Mesenchymal stem cell (in vitro differentiated cells and primary cell): ENCODE measurements at regions not wholly inside any gene's neighbourhood (a gene's known extent, or its start where the extent isn't known, plus 50 kb on each side); places are given as distances from the start of the nearest gene placed in this dataset.

Experiments
- DNase-seq: peaks from one replicate; pipeline ENCODE4 v3.0.0-alpha.2; 2013
- H2AFZ ChIP-seq: one replicate; pipeline ENCODE4 v1.6.1; 2013; ENCODE audit warnings: low read depth, mild to moderate bottlenecking, control low read depth, inconsistent platforms, low read length, moderate library complexity
- H2AK5ac ChIP-seq: 2 replicates; pipeline ENCODE4 v1.6.1; 2013; ENCODE audit warnings: low read length, moderate library complexity, mild to moderate bottlenecking, inconsistent platforms; ENCODE audit not compliant: severe bottlenecking
- H2BK120ac ChIP-seq: one replicate; pipeline ENCODE4 v1.6.1; 2013; ENCODE audit warnings: low read depth, mild to moderate bottlenecking, inconsistent platforms, low read length, moderate library complexity
- H2BK12ac ChIP-seq, 2 experiments: one replicate each; pipeline ENCODE4 v1.6.1; 2013; ENCODE audit warnings: inconsistent platforms in 2 of 2, low read length in 2 of 2, mild to moderate bottlenecking in 2 of 2, moderate library complexity in 2 of 2, control low read depth in 1 of 2
- H2BK15ac ChIP-seq: one replicate; pipeline ENCODE4 v1.6.1; 2013; ENCODE audit warnings: mild to moderate bottlenecking, low read depth, inconsistent platforms; ENCODE audit not compliant: poor library complexity, severe bottlenecking
- H2BK5ac ChIP-seq: 2 replicates; pipeline ENCODE4 v1.6.1; 2013; ENCODE audit warnings: low read depth, mild to moderate bottlenecking, low read length, control low read depth, inconsistent platforms; ENCODE audit not compliant: poor library complexity, severe bottlenecking
- H3K14ac ChIP-seq, 2 experiments: one replicate each; pipeline ENCODE4 v1.6.1; 2013; ENCODE audit warnings: inconsistent platforms in 2 of 2, low read length in 2 of 2, control low read depth in 1 of 2, mild to moderate bottlenecking in 1 of 2, moderate library complexity in 1 of 2
- H3K18ac ChIP-seq, 2 experiments: one replicate each; pipeline ENCODE4 v1.6.1; 2013; ENCODE audit warnings: inconsistent platforms in 2 of 2, low read length in 2 of 2, control low read depth in 1 of 2, low read depth in 1 of 2, mild to moderate bottlenecking in 1 of 2
- H3K23ac ChIP-seq, 2 experiments: one replicate each; pipeline ENCODE4 v1.6.1; 2013; ENCODE audit warnings: inconsistent platforms in 2 of 2, low read length in 2 of 2, mild to moderate bottlenecking in 2 of 2, moderate library complexity in 2 of 2, control low read depth in 1 of 2
- H3K27ac ChIP-seq: 2 replicates; pipeline ENCODE4 v1.5.1; 2013; ENCODE audit warnings: mild to moderate bottlenecking, moderate library complexity, low read length, control low read depth, inconsistent platforms; ENCODE audit not compliant: poor library complexity, severe bottlenecking
- H3K27me3 ChIP-seq, 2 experiments: 2 replicates each; pipeline versions ENCODE4 v1.6.1 to v1.7.0; 2013; ENCODE audit warnings: low read length in 2 of 2, mild to moderate bottlenecking in 2 of 2, moderate library complexity in 2 of 2, control low read depth in 1 of 2, inconsistent platforms in 1 of 2; ENCODE audit not compliant: control insufficient read depth in 1 of 2, insufficient read depth in 1 of 2
- H3K36me3 ChIP-seq, 2 experiments: 2 replicates each; pipeline versions ENCODE4 v1.6.1 to v1.7.0; 2013; ENCODE audit warnings: low read length in 2 of 2, control low read depth in 1 of 2, inconsistent platforms in 1 of 2, low read depth in 1 of 2, mild to moderate bottlenecking in 1 of 2; ENCODE audit not compliant: insufficient read depth in 2 of 2, control insufficient read depth in 1 of 2
- H3K4ac ChIP-seq, 2 experiments: one replicate each; pipeline ENCODE4 v1.6.1; 2013; ENCODE audit warnings: inconsistent platforms in 2 of 2, low read length in 2 of 2, mild to moderate bottlenecking in 2 of 2, moderate library complexity in 2 of 2, control low read depth in 1 of 2, low read depth in 1 of 2
- H3K4me1 ChIP-seq: 2 replicates; pipeline ENCODE4 v1.6.1; 2013; ENCODE audit warnings: low read depth, low read length, control low read depth; ENCODE audit not compliant: control insufficient read depth, insufficient read depth
- H3K4me2 ChIP-seq: 2 replicates; pipeline ENCODE4 v1.6.1; 2013; ENCODE audit warnings: low read length, mild to moderate bottlenecking, inconsistent platforms; ENCODE audit not compliant: poor library complexity, severe bottlenecking
- H3K4me3 ChIP-seq, 2 experiments: 2 replicates each; pipeline versions ENCODE4 v1.5.1 to v1.7.0; 2013; ENCODE audit warnings: low read length in 2 of 2, mild to moderate bottlenecking in 2 of 2, control low read depth in 1 of 2, low read depth in 1 of 2; ENCODE audit not compliant: insufficient read depth in 1 of 2
- H3K79me1 ChIP-seq: replicated peaks from 2 replicates; pipeline ENCODE4 v1.6.1; 2013; ENCODE audit warnings: mild to moderate bottlenecking, control low read depth, low read length, inconsistent platforms; ENCODE audit not compliant: poor library complexity, severe bottlenecking
- H3K9ac ChIP-seq: 2 replicates; pipeline ENCODE4 v1.7.0; 2013; ENCODE audit warnings: mild to moderate bottlenecking, low read length, moderate library complexity
- H3K9me3 ChIP-seq: 2 replicates; pipeline ENCODE4 v1.7.0; 2013; ENCODE audit warnings: mild to moderate bottlenecking, low read length; ENCODE audit not compliant: control insufficient read depth
- H4K8ac ChIP-seq: one replicate; pipeline ENCODE4 v1.6.1; 2013; ENCODE audit warnings: inconsistent platforms, mild to moderate bottlenecking, low read length, moderate library complexity
- H4K91ac ChIP-seq: one replicate; pipeline ENCODE4 v1.6.1; 2013; ENCODE audit warnings: mild to moderate bottlenecking, low read length, inconsistent platforms
- WGBS: methylation state at CpG from one replicate; pipeline ENCODE4 v1.1.7; 2013; ENCODE audit warnings: mixed read lengths; 5-methylcytosine and 5-hydroxymethylcytosine counted together

DNA sequence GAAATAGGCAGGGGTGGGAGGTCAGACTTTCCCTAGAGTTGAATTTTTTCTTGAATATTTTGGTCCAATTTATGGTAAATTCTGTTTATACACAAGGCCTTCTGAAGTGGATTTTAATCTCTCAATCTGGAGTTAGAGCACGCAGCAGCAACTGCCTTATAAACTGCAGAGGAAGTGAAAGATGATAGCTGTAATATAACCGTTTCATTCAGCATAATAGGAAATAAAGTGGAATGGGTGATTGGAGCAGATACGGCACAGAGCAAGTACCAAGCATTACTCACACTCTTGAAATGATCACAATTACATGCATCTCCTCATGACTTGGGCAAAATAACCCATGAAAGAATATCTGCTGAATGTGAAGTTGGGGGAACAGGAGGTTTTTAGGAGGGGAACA, 106.8 kb downstream of the ARRDC4 start:
- no peaks in the 10 kb centered on the region for H3K79me1 ChIP-seq
- no peaks in the 10 kb centered on the region for H3K4me1 ChIP-seq
- no peak overlapping the region for H3K18ac ChIP-seq
- H2BK12ac ChIP-seq = no peak overlapping the region
- no peak overlapping the region for H3K27ac ChIP-seq
- 80% methylated on average over 1 of the region's 3 CpGs for WGBS
- peaks cover 6% of the 10 kb centered on the region for H3K9me3 ChIP-seq
- no peaks in the 10 kb centered on the region for H3K27me3 ChIP-seq
- H2AFZ ChIP-seq = no peak overlapping the region
- H2BK5ac ChIP-seq = no peak overlapping the region
- no peak overlapping the region for H3K4me2 ChIP-seq
- H3K23ac ChIP-seq = no peak overlapping the region
- H2AK5ac ChIP-seq = no peak overlapping the region
- H3K4ac ChIP-seq = no peak overlapping the region
- H3K36me3 ChIP-seq = no peaks in the 10 kb centered on the region
- no peak overlapping the region for H3K4me3 ChIP-seq
- H3K9ac ChIP-seq = no peak overlapping the region
- no peak for DNase-seq
- no peak overlapping the region for H3K14ac ChIP-seq
- H4K8ac ChIP-seq = no peak overlapping the region
- H2BK15ac ChIP-seq = no peak overlapping the region
- no peak overlapping the region for H2BK120ac ChIP-seq
- no peak overlapping the region for H4K91ac ChIP-seq

GRCh38 chr15:98069256-98069655, 108.8 kb downstream of the ARRDC4 start:
- Histone ChIP-seq H2AFZ (no peak overlapping the region), H3K4me2 (no peak overlapping the region), H3K9me3 (peaks cover 6% of the 10 kb centered on the region), H3K4me1 (no peaks in the 10 kb centered on the region), H2BK5ac (no peak overlapping the region), H3K4ac (no peak overlapping the region), H2BK120ac (no peak overlapping the region), H3K9ac (no peak overlapping the region), H3K79me1 (no peaks in the 10 kb centered on the region), H2BK15ac (no peak overlapping the region), H4K91ac (no peak overlapping the region), H3K4me3 (no peak overlapping the region), H3K27me3 (no peaks in the 10 kb centered on the region), H3K18ac (no peak overlapping the region), H3K27ac (no peak overlapping the region), H3K23ac (no peak overlapping the region), H3K36me3 (no peaks in the 10 kb centered on the region), H4K8ac (no peak overlapping the region), H2BK12ac (no peak overlapping the region), H3K14ac (no peak overlapping the region), H2AK5ac (no peak overlapping the region)
- no peak for DNase-seq
- WGBS = 88% methylated on average over 1 of the region's 4 CpGs

DNA sequence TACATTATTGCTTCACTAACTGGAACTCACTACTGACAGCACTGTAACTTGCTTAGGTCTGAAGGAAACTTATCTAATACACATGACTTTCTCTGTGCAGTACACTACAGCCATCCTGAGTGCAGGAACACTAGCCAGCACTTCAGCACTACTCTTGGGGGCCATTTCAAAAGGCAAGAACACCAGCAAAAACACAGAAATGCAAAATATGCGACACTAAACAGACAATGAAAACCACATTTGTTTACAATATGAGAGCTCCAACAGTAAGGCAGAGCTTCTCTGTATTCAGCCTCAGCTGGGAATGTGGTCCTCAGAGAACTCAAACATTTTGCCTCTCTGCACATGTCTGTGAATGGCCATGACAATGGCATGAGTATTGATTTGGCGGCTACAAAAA, 109.6 kb downstream of the ARRDC4 start:
- DNase-seq = peak; percentile 53
- Histone ChIP-seq H3K4me2 (no peak overlapping the region), H3K27me3 (no peaks in the 10 kb centered on the region), H2BK15ac (no peak overlapping the region), H2BK120ac (no peak overlapping the region), H3K18ac (no peak overlapping the region), H2BK5ac (no peak overlapping the region), H3K4ac (no peak overlapping the region), H3K79me1 (no peaks in the 10 kb centered on the region), H2AK5ac (no peak overlapping the region), H3K9ac (no peak overlapping the region), H2BK12ac (no peak overlapping the region), H4K8ac (no peak overlapping the region), H3K9me3 (peaks cover 6% of the 10 kb centered on the region), H3K27ac (no peak overlapping the region), H3K4me1 (no peaks in the 10 kb centered on the region), H3K36me3 (no peaks in the 10 kb centered on the region), H3K14ac (no peak overlapping the region), H3K23ac (no peak overlapping the region), H3K4me3 (no peak overlapping the region), H2AFZ (no peak overlapping the region), H4K91ac (no peak overlapping the region)
- WGBS = no CpG with 5 or more reads among the region's 2 CpGs

GRCh38 chr15:98071786-98072185, 111.3 kb downstream of the ARRDC4 start:
- no peaks in the 10 kb centered on the region for H3K79me1 ChIP-seq

More at GRCh38 chr15:98071786-98072185, 111.3 kb downstream of the ARRDC4 start:
- Histone ChIP-seq H2AFZ (no peak overlapping the region), H2AK5ac (no peak overlapping the region), H3K4me2 (no peak overlapping the region), H3K27ac (no peak overlapping the region), H2BK5ac (no peak overlapping the region), H3K23ac (no peak overlapping the region), H4K91ac (no peak overlapping the region), H2BK15ac (no peak overlapping the region), H2BK120ac (no peak overlapping the region), H3K4me1 (no peaks in the 10 kb centered on the region), H3K27me3 (no peaks in the 10 kb centered on the region), H3K18ac (no peak overlapping the region), H4K8ac (no peak overlapping the region), H2BK12ac (no peak overlapping the region), H3K9me3 (peaks cover 6% of the 10 kb centered on the region), H3K14ac (no peak overlapping the region), H3K4me3 (no peak overlapping the region), H3K36me3 (no peaks in the 10 kb centered on the region), H3K4ac (no peak overlapping the region), H3K9ac (no peak overlapping the region)
- no peak for DNase-seq
